Duodenal mucosa (tissue), 2 donors: ENCODE measurements at regions not wholly inside any gene's neighbourhood (a gene's known extent, or its start where the extent isn't known, plus 50 kb on each side); places are given as distances from the start of the nearest gene placed in this dataset.

Experiments
- H3K27ac ChIP-seq: one replicate; pipeline ENCODE4 v1.7.0; 2013; ENCODE audit warnings: low read depth, low read length
- H3K27me3 ChIP-seq, 2 donors: one replicate each; pipeline ENCODE4 v1.7.0; 2013; ENCODE audit warnings: low read length in 2 of 2, control low read depth in 1 of 2; ENCODE audit not compliant: insufficient read depth in 2 of 2, control insufficient read depth in 1 of 2
- H3K36me3 ChIP-seq, 2 donors: one replicate each; pipeline ENCODE4 v1.7.0; 2013; ENCODE audit warnings: low read length in 2 of 2, control low read depth in 1 of 2; ENCODE audit not compliant: insufficient read depth in 2 of 2, control insufficient read depth in 1 of 2
- H3K4me1 ChIP-seq, 2 donors: one replicate each; pipeline ENCODE4 v1.7.0; 2013; ENCODE audit warnings: low read length in 2 of 2, control low read depth in 1 of 2; ENCODE audit not compliant: insufficient read depth in 2 of 2, control insufficient read depth in 1 of 2
- H3K4me3 ChIP-seq, 2 donors: one replicate each; pipeline ENCODE4 v1.7.0; 2013; ENCODE audit warnings: low read length in 2 of 2, low read depth in 1 of 2
- H3K9ac ChIP-seq, 2 donors: one replicate each; pipeline ENCODE4 v1.7.0; 2013; ENCODE audit warnings: low read length in 2 of 2, low read depth in 1 of 2
- H3K9me3 ChIP-seq, 2 donors: one replicate each; pipeline ENCODE4 v1.7.0; 2013; ENCODE audit warnings: low read length in 2 of 2, control low read depth in 1 of 2; ENCODE audit not compliant: control insufficient read depth in 1 of 2

- Histone ChIP-seq H3K36me3 (no peaks in the 10 kb centered on the region), H3K27ac (no peak overlapping the region), H3K9me3 (peaks cover 4 to 16% of the 10 kb centered on the region in 2 donors)
These were observed 793.6 kb upstream of the INTU start for GRCh38 chr4:126838941-126839679.

GRCh38 chr4:126843492-126844067 lies 789.2 kb upstream of the INTU start:
- H3K9me3 ChIP-seq = peaks cover 4 to 7% of the 10 kb centered on the region in 2 donors
- H3K4me1 ChIP-seq = no peaks in the 10 kb centered on the region
- no peak overlapping the region for H3K27ac ChIP-seq
- no peaks in the 10 kb centered on the region for H3K36me3 ChIP-seq
- H3K27me3 ChIP-seq = no peaks in the 10 kb centered on the region
- H3K4me3 ChIP-seq = no peak overlapping the region
- H3K9ac ChIP-seq = no peak overlapping the region

More at GRCh38 chr4:126838941-126839679, 793.6 kb upstream of the INTU start:
- H3K4me1 ChIP-seq = no peaks in the 10 kb centered on the region
- H3K27me3 ChIP-seq = no peaks in the 10 kb centered on the region
- H3K4me3 ChIP-seq = no peak overlapping the region
- H3K9ac ChIP-seq = no peak overlapping the region

- no peak overlapping the region for H3K9ac ChIP-seq
- no peak overlapping the region for H3K4me3 ChIP-seq
- no peaks in the 10 kb centered on the region for H3K27me3 ChIP-seq
- peaks cover 0 to 3% of the 10 kb centered on the region in 2 donors for H3K9me3 ChIP-seq
- no peak overlapping the region for H3K27ac ChIP-seq
- no peaks in the 10 kb centered on the region for H3K4me1 ChIP-seq
- no peaks in the 10 kb centered on the region for H3K36me3 ChIP-seq
These were observed 782.5 kb upstream of the INTU start for GRCh38 chr4:126850286-126850685.

- Histone ChIP-seq H3K9ac (no peak overlapping the region), H3K27ac (no peak overlapping the region), H3K36me3 (no peaks in the 10 kb centered on the region)
These were observed 781.4 kb upstream of the INTU start for GRCh38 chr4:126851391-126851790.

GRCh38 chr4:126853715-126854114 lies 779.0 kb upstream of the INTU start:
- Histone ChIP-seq H3K36me3 (no peaks in the 10 kb centered on the region), H3K4me3 (no peak overlapping the region), H3K9ac (no peak overlapping the region), H3K27ac (no peak overlapping the region), H3K27me3 (no peaks in the 10 kb centered on the region), H3K4me1 (no peaks in the 10 kb centered on the region), H3K9me3 (peaks cover 0 to 3% of the 10 kb centered on the region in 2 donors)

More at GRCh38 chr4:126851391-126851790, 781.4 kb upstream of the INTU start:
- no peaks in the 10 kb centered on the region for H3K27me3 ChIP-seq
- H3K4me1 ChIP-seq = no peaks in the 10 kb centered on the region
- H3K9me3 ChIP-seq = peaks cover 0 to 3% of the 10 kb centered on the region in 2 donors
- no peak overlapping the region for H3K4me3 ChIP-seq

- H3K4me1 ChIP-seq = no peaks in the 10 kb centered on the region
- no peak overlapping the region for H3K9ac ChIP-seq
- H3K4me3 ChIP-seq = no peak overlapping the region
- peaks cover 0 to 5% of the 10 kb centered on the region in 2 donors for H3K9me3 ChIP-seq
- no peaks in the 10 kb centered on the region for H3K36me3 ChIP-seq
- H3K27ac ChIP-seq = no peak overlapping the region
- no peaks in the 10 kb centered on the region for H3K27me3 ChIP-seq
These were observed 775.9 kb upstream of the INTU start for GRCh38 chr4:126856906-126857305.

GRCh38 chr4:126859314-126859713 lies 773.4 kb upstream of the INTU start:
- no peaks in the 10 kb centered on the region for H3K27me3 ChIP-seq
- H3K9ac ChIP-seq = no peak overlapping the region
- peaks cover 0 to 5% of the 10 kb centered on the region in 2 donors for H3K9me3 ChIP-seq
- H3K36me3 ChIP-seq = no peaks in the 10 kb centered on the region
- H3K27ac ChIP-seq = no peak overlapping the region
- no peaks in the 10 kb centered on the region for H3K4me1 ChIP-seq
- no peak overlapping the region for H3K4me3 ChIP-seq

GRCh38 chr4:126859872-126860271 lies 772.9 kb upstream of the INTU start:
- no peaks in the 10 kb centered on the region for H3K36me3 ChIP-seq
- H3K4me1 ChIP-seq = no peaks in the 10 kb centered on the region
- no peak overlapping the region for H3K9ac ChIP-seq
- H3K27me3 ChIP-seq = no peaks in the 10 kb centered on the region
- no peak overlapping the region for H3K4me3 ChIP-seq
- H3K9me3 ChIP-seq = peaks cover 0 to 5% of the 10 kb centered on the region in 2 donors
- no peak overlapping the region for H3K27ac ChIP-seq

- peaks cover 0 to 5% of the 10 kb centered on the region in 2 donors for H3K9me3 ChIP-seq
- no peak overlapping the region for H3K27ac ChIP-seq
- no peaks in the 10 kb centered on the region for H3K36me3 ChIP-seq
- H3K4me3 ChIP-seq = no peak overlapping the region
- no peaks in the 10 kb centered on the region for H3K4me1 ChIP-seq
- H3K9ac ChIP-seq = no peak overlapping the region
- no peaks in the 10 kb centered on the region for H3K27me3 ChIP-seq
These were observed 772.4 kb upstream of the INTU start for GRCh38 chr4:126860308-126860707.

GRCh38 chr4:126869967-126870366 lies 762.8 kb upstream of the INTU start:
- peaks cover 3 to 5% of the 10 kb centered on the region in 2 donors for H3K9me3 ChIP-seq

More at GRCh38 chr4:126869967-126870366, 762.8 kb upstream of the INTU start:
- H3K27ac ChIP-seq = no peak overlapping the region
- H3K4me3 ChIP-seq = no peak overlapping the region
- no peaks in the 10 kb centered on the region for H3K36me3 ChIP-seq
- no peak overlapping the region for H3K9ac ChIP-seq
- no peaks in the 10 kb centered on the region for H3K4me1 ChIP-seq
- no peaks in the 10 kb centered on the region for H3K27me3 ChIP-seq
